Esophagus muscularis mucosa (tissue), 4 donors: ENCODE measurements at regions not wholly inside any gene's neighbourhood (a gene's known extent, or its start where the extent isn't known, plus 50 kb on each side); places are given as distances from the start of the nearest gene placed in this dataset.

Source experiments
- CTCF ChIP-seq, 3 experiments: fragments of 200-600 bp in 2 of 3; fragments of 450-650 bp in 1 of 3; sonication (generic) in 2 of 3; IDR thresholded peaks; one replicate each; pipeline ENCODE4 v1.5.1; 2017 to 2019; ENCODE audit warnings: antibody characterized with exemption in 3 of 3, mild to moderate bottlenecking in 2 of 3, moderate library complexity in 1 of 3
- EP300 ChIP-seq: sonication (generic); formaldehyde crosslinking; IDR thresholded peaks from one replicate; pipeline ENCODE4 v1.6.1; 2017; ENCODE audit warnings: antibody characterized with exemption
- POLR2A ChIP-seq: fragments of 450-650 bp; IDR thresholded peaks from one replicate; pipeline ENCODE4 v1.6.1; 2017; ENCODE audit warnings: antibody characterized with exemption, moderate library complexity, mild to moderate bottlenecking, low read depth
- POLR2AphosphoS5 ChIP-seq, 2 donors: sonication (generic); formaldehyde crosslinking; IDR thresholded peaks; one replicate each; pipeline ENCODE4 v1.6.1; 2017; ENCODE audit warnings: antibody characterized with exemption in 2 of 2

- TF ChIP-seq EP300 (no peak), CTCF (IDR thresholded peaks at IDR 0.05) (no peak), POLR2A (no peak), POLR2AphosphoS5 (IDR thresholded peaks at IDR 0.05) (no peak)
Observed at GRCh38 chr11:113584371-113584770, 109.2 kb upstream of the DRD2 start.
